ENCODE measurements at regions not wholly inside any gene's neighbourhood (a gene's known extent, or its start where the extent isn't known, plus 50 kb on each side); places are given as distances from the start of the nearest gene placed in this dataset.
"Not testable (repeated sequence)": the region's sequence is repeated elsewhere in the genome, so short reads cannot be mapped to it uniquely, and the experiment has no call there.

DNA sequence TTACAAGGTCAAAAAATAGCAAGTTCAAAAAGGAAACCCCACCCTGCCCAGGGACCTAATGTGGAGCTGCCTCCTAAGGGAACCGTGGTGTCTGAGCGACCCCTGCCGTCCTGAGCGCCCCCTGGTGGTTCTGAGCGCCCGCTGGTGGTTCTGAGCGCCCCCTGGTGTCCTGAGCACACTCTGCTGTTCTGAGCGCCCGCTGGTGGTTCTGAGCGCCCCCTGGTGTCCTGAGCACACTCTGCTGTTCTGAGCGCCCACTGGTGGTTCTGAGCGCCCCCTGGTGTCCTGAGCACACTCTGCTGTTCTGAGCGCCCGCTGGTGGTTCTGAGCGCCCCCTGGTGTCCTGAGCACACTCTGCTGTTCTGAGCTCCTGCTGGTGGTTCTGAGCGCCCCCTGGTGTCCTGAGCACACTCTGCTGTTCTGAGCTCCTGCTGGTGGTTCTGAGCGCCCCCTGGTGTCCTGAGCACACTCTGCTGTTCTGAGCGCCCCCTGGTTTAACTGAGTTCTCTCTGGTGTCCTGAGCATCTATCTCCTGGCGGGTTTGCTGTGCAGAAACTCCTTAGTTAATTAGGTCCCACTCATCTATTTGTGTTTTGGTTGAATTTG lies 1137.5 kb downstream of the TMEM121 start:
- H3K36me3 ChIP-seq; intact Hi-C loops (cut with DNase I); H3K27me3 ChIP-seq; DNase-seq; H3K4me1 ChIP-seq; H3K9me3 ChIP-seq; H3K4me3 ChIP-seq; H3K27ac ChIP-seq: not testable (repeated sequence)
- TF ChIP-seq CTCF (IDR thresholded peaks at IDR 0.05), result peak in 2 of 6 experiments; percentile 4 to 9
- WGBS, 2 donors, result 29 to 58% methylated on average over 5 to 11 of the region's 19 CpGs

- no peaks in the 10 kb centered on the region for H3K36me3 ChIP-seq
- DNase-seq, result no peak
- intact Hi-C loops (cut with DNase I), result no loop called here
Measured at GRCh38 chr14:106665814-106666213, 1139.4 kb downstream of the TMEM121 start.

GRCh38 chr14:106666341-106666740 lies 1140.0 kb downstream of the TMEM121 start:
- Histone ChIP-seq H3K27ac (no peak overlapping the region), H3K9me3 (peaks cover 0 to 2% (median 0%) of the 10 kb centered on the region in 3 donors), H3K4me1 (no peaks in the 10 kb centered on the region), H3K27me3 (peaks cover 0 to 7% (median 0%) of the 10 kb centered on the region in 4 donors), H3K4me3 (no peak overlapping the region), H3K36me3 (no peaks in the 10 kb centered on the region)
- intact Hi-C loops (cut with DNase I), result no loop called here
- TF ChIP-seq POLR2A (IDR thresholded peaks at IDR 0.05) (no peak), CTCF (IDR thresholded peaks at IDR 0.05) (no peak)
- DNase-seq, result no peak
- 69 to 74% methylated on average over 3 to 4 of the region's 4 CpGs for WGBS, 2 donors

More at GRCh38 chr14:106665814-106666213, 1139.4 kb downstream of the TMEM121 start:
- Histone ChIP-seq H3K27me3 (peaks cover 0 to 5% (median 0%) of the 10 kb centered on the region in 4 donors), H3K4me1 (no peaks in the 10 kb centered on the region), H3K27ac (no peak overlapping the region), H3K9me3 (peaks cover 0 to 2% (median 0%) of the 10 kb centered on the region in 3 donors), H3K4me3 (no peak overlapping the region)
- WGBS, 2 donors, result 86 to 87% methylated on average over 11 to 13 of the region's 15 CpGs
- no peak for TF ChIP-seq CTCF (IDR thresholded peaks at IDR 0.05)
- TF ChIP-seq POLR2A (IDR thresholded peaks at IDR 0.05), result no peak

- intact Hi-C loops (cut with DNase I), result no loop called here
- TF ChIP-seq POLR2A (IDR thresholded peaks at IDR 0.05) (no peak), CTCF (IDR thresholded peaks at IDR 0.05) (no peak)
- Histone ChIP-seq H3K27ac (no peak overlapping the region), H3K4me1 (no peaks in the 10 kb centered on the region), H3K27me3 (peaks cover 0 to 22% (median 0%) of the 10 kb centered on the region in 4 donors), H3K9me3 (no peaks in the 10 kb centered on the region), H3K36me3 (no peaks in the 10 kb centered on the region), H3K4me3 (no peak overlapping the region)
- DNase-seq, result no peak
- WGBS, 2 donors, result 58 to 63% methylated on average over 4 of the region's 4 CpGs
Measured at GRCh38 chr14:106670011-106670410, 1143.6 kb downstream of the TMEM121 start.

GRCh38 chr14:106674093-106674492 lies 1147.7 kb downstream of the TMEM121 start:
- H3K27ac ChIP-seq; H3K4me1 ChIP-seq; H3K4me3 ChIP-seq; DNase-seq; H3K36me3 ChIP-seq; intact Hi-C loops (cut with DNase I); H3K9me3 ChIP-seq: not testable (repeated sequence)
- 31 to 60% methylated on average over 1 to 2 of the region's 2 CpGs for WGBS, 2 donors
- H3K27me3 ChIP-seq, result peaks cover 0 to 31% (median 0%) of the 10 kb centered on the region in 4 donors

- H3K4me1 ChIP-seq; DNase-seq; H3K36me3 ChIP-seq; H3K4me3 ChIP-seq; H3K27ac ChIP-seq; H3K9me3 ChIP-seq; intact Hi-C loops (cut with DNase I): not testable (repeated sequence)
- 48 to 72% methylated on average over 3 to 8 of the region's 13 CpGs for WGBS, 2 donors
- H3K27me3 ChIP-seq, result peaks cover 0 to 31% (median 0%) of the 10 kb centered on the region in 4 donors
Measured at GRCh38 chr14:106674509-106675125, 1148.2 kb downstream of the TMEM121 start.

- H3K27ac ChIP-seq; H3K4me3 ChIP-seq; H3K4me1 ChIP-seq; H3K36me3 ChIP-seq; DNase-seq; intact Hi-C loops (cut with DNase I); H3K9me3 ChIP-seq: not testable (repeated sequence)
- peaks cover 0 to 26% (median 0%) of the 10 kb centered on the region in 4 donors for H3K27me3 ChIP-seq
- 71 to 72% methylated on average over 3 of the region's 3 CpGs for WGBS, 2 donors
Measured at GRCh38 chr14:106675716-106676115, 1149.3 kb downstream of the TMEM121 start.
